SHP77 treated with DMSO at 0.1 percent for 48 hours (cell line): ENCODE measurements at regions not wholly inside any gene's neighbourhood (a gene's known extent, or its start where the extent isn't known, plus 50 kb on each side); places are given as distances from the start of the nearest gene placed in this dataset.

Experiments
- DNase-seq: peaks from one replicate; lab custom pipeline; 2025; lab: John Stamatoyannopoulos, UW

GRCh38 chr1:4088676-4089075 lies 188.6 kb upstream of the C1orf174 start:
- no peak for DNase-seq

- no peak for DNase-seq
Observed at GRCh38 chr1:4089421-4090175, 189.5 kb upstream of the C1orf174 start.

- no peak for DNase-seq
Observed at GRCh38 chr1:4090556-4090955, 190.5 kb upstream of the C1orf174 start.

- DNase-seq = no peak
Observed at GRCh38 chr1:4090976-4091660, 191.0 kb upstream of the C1orf174 start.

GRCh38 chr1:4091996-4092395 lies 191.9 kb upstream of the C1orf174 start:
- no peak for DNase-seq

- DNase-seq = no peak
Observed at GRCh38 chr1:4093856-4094565, 193.9 kb upstream of the C1orf174 start.

- no peak for DNase-seq
Observed at GRCh38 chr1:4095433-4095971, 195.4 kb upstream of the C1orf174 start.

GRCh38 chr1:4101459-4102161 lies 201.5 kb upstream of the C1orf174 start:
- DNase-seq = no peak

- DNase-seq = no peak
Observed at GRCh38 chr1:4105300-4105880, 205.3 kb upstream of the C1orf174 start.

- DNase-seq = no peak
Observed at GRCh38 chr1:4106731-4107130, 206.7 kb upstream of the C1orf174 start.

GRCh38 chr1:4107291-4107690 lies 207.2 kb upstream of the C1orf174 start:
- DNase-seq = no peak

- no peak for DNase-seq
Observed at GRCh38 chr1:4108331-4108730, 208.3 kb upstream of the C1orf174 start.

- no peak for DNase-seq
Observed at GRCh38 chr1:4108758-4109627, 208.9 kb upstream of the C1orf174 start.

GRCh38 chr1:4109628-4109940 lies 209.5 kb upstream of the C1orf174 start:
- DNase-seq = no peak

- no peak for DNase-seq
Observed at GRCh38 chr1:4110888-4111287, 210.8 kb upstream of the C1orf174 start.

GRCh38 chr1:4113897-4114296 lies 213.8 kb upstream of the C1orf174 start:
- DNase-seq = no peak

GRCh38 chr1:4115191-4115900 lies 215.3 kb upstream of the C1orf174 start:
- DNase-seq = no peak

- no peak for DNase-seq
Observed at GRCh38 chr1:4117196-4117595, 217.1 kb upstream of the C1orf174 start.

GRCh38 chr1:4118746-4119515 lies 218.9 kb upstream of the C1orf174 start:
- no peak for DNase-seq
